Ovary (tissue), 3 donors: ENCODE measurements at regions not wholly inside any gene's neighbourhood (a gene's known extent, or its start where the extent isn't known, plus 50 kb on each side); places are given as distances from the start of the nearest gene placed in this dataset.

ENCODE experiments used
- EP300 ChIP-seq: sonication (generic); formaldehyde crosslinking; IDR thresholded peaks from one replicate; pipeline ENCODE4 v1.6.1; 2017; ENCODE audit warnings: antibody characterized with exemption
- POLR2A ChIP-seq: fragments of 450-650 bp; IDR thresholded peaks from one replicate; pipeline ENCODE4 v1.6.1; 2017; ENCODE audit warnings: antibody characterized with exemption, mild to moderate bottlenecking, moderate library complexity
- TF ChIP-seq, protein P1 (sequence below), 3 donors: fragments of 450-650 bp in 2 of 3; fragments of 200-600 bp in 1 of 3; IDR thresholded peaks; one replicate each; pipeline versions ENCODE4 v1.5.1 to v1.8.0; 2016 to 2022; ENCODE audit warnings: antibody characterized with exemption in 3 of 3, mild to moderate bottlenecking in 1 of 3
- donor health status: DM: no; HTN: no; CAD: no.

DNA sequence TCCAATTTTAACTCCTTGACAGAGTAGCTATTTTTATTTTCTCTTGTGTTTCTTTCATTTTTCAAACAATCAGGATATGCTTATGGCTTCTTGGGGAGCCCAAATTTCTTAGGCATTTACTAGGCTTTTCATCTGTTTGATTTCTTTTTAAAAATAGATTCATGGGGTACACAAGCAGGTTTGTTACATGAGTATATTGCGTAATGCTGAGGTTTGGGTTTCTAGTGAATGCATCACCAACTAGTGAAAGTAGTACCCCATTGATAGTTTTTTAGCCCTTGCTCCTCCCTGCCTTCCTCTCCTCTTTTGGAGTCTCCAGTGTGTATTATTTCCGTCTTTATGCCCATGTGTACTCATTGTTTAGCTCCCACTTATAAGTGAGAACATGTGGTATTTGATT, 190.7 kb downstream of the CENPF start:
- TF ChIP-seq, protein P1, sequence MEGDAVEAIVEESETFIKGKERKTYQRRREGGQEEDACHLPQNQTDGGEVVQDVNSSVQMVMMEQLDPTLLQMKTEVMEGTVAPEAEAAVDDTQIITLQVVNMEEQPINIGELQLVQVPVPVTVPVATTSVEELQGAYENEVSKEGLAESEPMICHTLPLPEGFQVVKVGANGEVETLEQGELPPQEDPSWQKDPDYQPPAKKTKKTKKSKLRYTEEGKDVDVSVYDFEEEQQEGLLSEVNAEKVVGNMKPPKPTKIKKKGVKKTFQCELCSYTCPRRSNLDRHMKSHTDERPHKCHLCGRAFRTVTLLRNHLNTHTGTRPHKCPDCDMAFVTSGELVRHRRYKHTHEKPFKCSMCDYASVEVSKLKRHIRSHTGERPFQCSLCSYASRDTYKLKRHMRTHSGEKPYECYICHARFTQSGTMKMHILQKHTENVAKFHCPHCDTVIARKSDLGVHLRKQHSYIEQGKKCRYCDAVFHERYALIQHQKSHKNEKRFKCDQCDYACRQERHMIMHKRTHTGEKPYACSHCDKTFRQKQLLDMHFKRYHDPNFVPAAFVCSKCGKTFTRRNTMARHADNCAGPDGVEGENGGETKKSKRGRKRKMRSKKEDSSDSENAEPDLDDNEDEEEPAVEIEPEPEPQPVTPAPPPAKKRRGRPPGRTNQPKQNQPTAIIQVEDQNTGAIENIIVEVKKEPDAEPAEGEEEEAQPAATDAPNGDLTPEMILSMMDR (IDR thresholded peaks at IDR 0.05) = no peak
- TF ChIP-seq EP300 (no peak), POLR2A (no peak)
